ENCODE measurements at regions not wholly inside any gene's neighbourhood (a gene's known extent, or its start where the extent isn't known, plus 50 kb on each side); places are given as distances from the start of the nearest gene placed in this dataset.

DNA sequence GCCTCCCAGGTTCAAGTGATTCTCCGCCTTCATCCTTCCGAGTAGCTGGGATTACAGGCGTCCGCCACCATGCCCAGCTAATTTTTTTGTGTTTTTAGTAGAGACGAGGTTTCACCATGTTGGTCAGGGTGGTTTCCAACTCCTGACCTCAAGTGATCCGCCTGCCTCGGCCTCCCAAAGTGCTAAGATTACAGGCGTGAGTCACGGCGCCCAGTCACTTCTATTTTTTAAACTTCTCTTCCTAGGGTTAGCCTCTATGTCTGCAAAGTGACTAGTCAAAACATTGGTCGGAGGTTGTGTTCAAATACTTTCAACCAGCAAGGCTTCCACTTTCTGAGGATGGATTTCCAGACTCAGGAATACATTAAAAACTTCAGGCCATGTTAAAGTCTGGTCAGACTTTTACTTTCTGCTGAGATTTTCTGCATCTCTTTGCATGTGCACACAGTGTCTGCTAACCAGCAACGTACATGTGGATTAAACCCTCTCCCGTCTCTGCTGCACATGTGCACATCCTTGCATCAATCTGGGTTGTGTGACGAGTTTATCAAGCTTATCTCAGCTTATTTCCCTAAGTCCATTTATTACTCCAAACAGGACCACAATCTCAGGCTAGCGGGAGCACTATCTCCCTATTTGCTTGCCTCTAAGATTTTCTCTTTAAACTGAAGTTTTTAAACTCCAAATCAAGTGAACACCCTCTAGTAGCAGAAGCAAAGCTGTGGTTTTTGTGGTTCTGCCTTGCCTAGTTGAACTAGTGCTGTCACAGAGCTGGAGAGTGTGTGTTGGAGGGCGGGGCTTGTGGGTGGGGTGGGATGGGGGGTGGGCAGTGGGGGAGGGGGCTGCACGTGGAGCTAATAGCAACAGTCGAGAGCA is 525.2 kb upstream of the GOT2 start:
- TF ChIP-seq, protein P1, sequence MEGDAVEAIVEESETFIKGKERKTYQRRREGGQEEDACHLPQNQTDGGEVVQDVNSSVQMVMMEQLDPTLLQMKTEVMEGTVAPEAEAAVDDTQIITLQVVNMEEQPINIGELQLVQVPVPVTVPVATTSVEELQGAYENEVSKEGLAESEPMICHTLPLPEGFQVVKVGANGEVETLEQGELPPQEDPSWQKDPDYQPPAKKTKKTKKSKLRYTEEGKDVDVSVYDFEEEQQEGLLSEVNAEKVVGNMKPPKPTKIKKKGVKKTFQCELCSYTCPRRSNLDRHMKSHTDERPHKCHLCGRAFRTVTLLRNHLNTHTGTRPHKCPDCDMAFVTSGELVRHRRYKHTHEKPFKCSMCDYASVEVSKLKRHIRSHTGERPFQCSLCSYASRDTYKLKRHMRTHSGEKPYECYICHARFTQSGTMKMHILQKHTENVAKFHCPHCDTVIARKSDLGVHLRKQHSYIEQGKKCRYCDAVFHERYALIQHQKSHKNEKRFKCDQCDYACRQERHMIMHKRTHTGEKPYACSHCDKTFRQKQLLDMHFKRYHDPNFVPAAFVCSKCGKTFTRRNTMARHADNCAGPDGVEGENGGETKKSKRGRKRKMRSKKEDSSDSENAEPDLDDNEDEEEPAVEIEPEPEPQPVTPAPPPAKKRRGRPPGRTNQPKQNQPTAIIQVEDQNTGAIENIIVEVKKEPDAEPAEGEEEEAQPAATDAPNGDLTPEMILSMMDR (IDR thresholded peaks at IDR 0.05) = no peak
- TF ChIP-seq POLR2A (IDR thresholded peaks at IDR 0.05) = no peak

Data from testis (tissue), 2 donors.